Neural progenitor cell (in vitro differentiated cells): ENCODE measurements at regions not wholly inside any gene's neighbourhood (a gene's known extent, or its start where the extent isn't known, plus 50 kb on each side); places are given as distances from the start of the nearest gene placed in this dataset.

Experiments
- DNase-seq: peaks from one replicate; pipeline ENCODE4 v3.0.0-alpha.2; 2016; ENCODE audit warnings: low spot score
- H2AFZ ChIP-seq: fragments of 200-600 bp; sonication (generic); replicated peaks from 2 replicates; pipeline ENCODE4 v1.6.1; 2016; ENCODE audit warnings: antibody characterized with exemption
- H3F3A ChIP-seq: fragments of 200-600 bp; sonication (generic); 2 replicates; pipeline ENCODE4 v1.6.1; 2016; ENCODE audit warnings: antibody characterized with exemption, low read depth
- H3K27ac ChIP-seq: fragments of 200-600 bp; sonication (generic); 2 replicates; pipeline ENCODE4 v1.5.1; 2016; ENCODE audit warnings: mild to moderate bottlenecking
- H3K27me3 ChIP-seq: fragments of 200-600 bp; sonication (generic); 2 replicates; pipeline ENCODE4 v1.6.1; 2016; ENCODE audit warnings: mild to moderate bottlenecking, moderate library complexity
- H3K36me3 ChIP-seq: fragments of 200-600 bp; sonication (generic); 2 replicates; pipeline ENCODE4 v1.5.1; 2016
- H3K4me1 ChIP-seq: fragments of 200-600 bp; sonication (generic); 2 replicates; pipeline ENCODE4 v1.6.1; 2016; ENCODE audit warnings: mixed run types
- H3K4me2 ChIP-seq: fragments of 200-600 bp; sonication (generic); 2 replicates; pipeline ENCODE4 v1.6.1; 2016
- H3K4me3 ChIP-seq: fragments of 200-600 bp; sonication (generic); 2 replicates; pipeline ENCODE4 v1.5.1; 2016
- H3K79me2 ChIP-seq: fragments of 200-600 bp; sonication (generic); 2 replicates; pipeline ENCODE4 v1.6.1; 2016; ENCODE audit warnings: low read depth
- H3K9ac ChIP-seq: fragments of 200-600 bp; sonication (generic); 2 replicates; pipeline ENCODE4 v1.6.1; 2016
- H3K9me3 ChIP-seq: fragments of 200-600 bp; sonication (generic); 2 replicates; pipeline ENCODE4 v1.5.1; 2016; ENCODE audit warnings: low read depth
- H4K20me1 ChIP-seq: fragments of 200-600 bp; sonication (generic); 2 replicates; pipeline ENCODE4 v1.6.1; 2016; ENCODE audit warnings: low read depth
- H3K27ac Mint-ChIP-seq: 3 replicates; pipeline ENCODE4 v1.8.0; 2021; ENCODE audit warnings: mixed read lengths
- H3K27me3 Mint-ChIP-seq: 2 replicates; pipeline ENCODE4 v1.8.0; 2022; ENCODE audit warnings: low read depth, mild to moderate bottlenecking, inconsistent platforms, moderate library complexity, mixed read lengths; ENCODE audit not compliant: insufficient read depth
- H3K36me3 Mint-ChIP-seq: 3 replicates; pipeline ENCODE4 v1.8.0; 2021; ENCODE audit warnings: mixed read lengths
- H3K4me1 Mint-ChIP-seq: 3 replicates; pipeline ENCODE4 v1.8.0; 2021; ENCODE audit warnings: mixed read lengths
- H3K4me3 Mint-ChIP-seq: 3 replicates; pipeline ENCODE4 v1.8.0; 2021; ENCODE audit warnings: mild to moderate bottlenecking, moderate library complexity, mixed read lengths
- H3K9me3 Mint-ChIP-seq: 3 replicates; pipeline ENCODE4 v1.8.0; 2020; ENCODE audit warnings: mixed read lengths
- EZH2 ChIP-seq: fragments of 200-600 bp; sonication (generic); IDR thresholded peaks from 2 replicates; pipeline ENCODE4 v1.6.1; 2017; ENCODE audit warnings: antibody characterized with exemption, mild to moderate bottlenecking, moderate library complexity
- EZH2phosphoT487 ChIP-seq: fragments of 200-600 bp; sonication (generic); IDR thresholded peaks from 2 replicates; pipeline ENCODE4 v1.6.1; 2017; ENCODE audit warnings: antibody characterized with exemption
- TF ChIP-seq, protein P1 (sequence below): fragments of 200-600 bp; sonication (generic); IDR thresholded peaks from 2 replicates; pipeline ENCODE4 v1.5.1; 2017; ENCODE audit warnings: antibody characterized with exemption, mild to moderate bottlenecking

DNA sequence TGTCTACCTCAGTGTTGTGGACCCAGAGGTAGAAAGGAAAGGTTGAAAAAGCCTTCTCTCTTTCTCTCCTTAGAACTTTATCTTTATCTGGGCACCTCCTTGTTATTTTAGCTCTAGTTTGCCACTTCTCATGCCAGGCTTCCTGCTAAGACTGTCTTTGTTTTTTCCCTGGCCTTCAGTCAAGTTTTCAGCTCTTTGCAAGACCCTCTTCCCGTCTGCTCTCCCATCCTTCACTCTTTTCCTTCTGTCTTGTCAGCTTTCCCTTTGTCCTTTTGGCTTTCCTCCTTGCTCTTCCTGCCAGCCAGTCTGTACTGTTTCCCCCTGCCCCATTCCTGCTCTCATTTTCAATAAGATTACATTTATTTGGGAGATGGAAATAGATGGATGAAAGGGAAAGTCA is 86.8 kb upstream of the CCN6 start:
- H3K9me3 ChIP-seq: no peaks in the 10 kb centered on the region
- no peaks in the 10 kb centered on the region for H3K27me3 ChIP-seq
- Mint-ChIP-seq H3K27me3 (peaks cover 2% of the 10 kb centered on the region), H3K9me3 (peaks cover 8% of the 10 kb centered on the region), H3K4me1 (no peaks in the 10 kb centered on the region), H3K27ac (no peak overlapping the region), H3K4me3 (no peak overlapping the region), H3K36me3 (no peaks in the 10 kb centered on the region)
- no peaks in the 10 kb centered on the region for H3F3A ChIP-seq
- H3K4me3 ChIP-seq: no peak overlapping the region
- no peak overlapping the region for H3K4me2 ChIP-seq
- H3K79me2 ChIP-seq: no peaks in the 10 kb centered on the region
- TF ChIP-seq, protein P1, sequence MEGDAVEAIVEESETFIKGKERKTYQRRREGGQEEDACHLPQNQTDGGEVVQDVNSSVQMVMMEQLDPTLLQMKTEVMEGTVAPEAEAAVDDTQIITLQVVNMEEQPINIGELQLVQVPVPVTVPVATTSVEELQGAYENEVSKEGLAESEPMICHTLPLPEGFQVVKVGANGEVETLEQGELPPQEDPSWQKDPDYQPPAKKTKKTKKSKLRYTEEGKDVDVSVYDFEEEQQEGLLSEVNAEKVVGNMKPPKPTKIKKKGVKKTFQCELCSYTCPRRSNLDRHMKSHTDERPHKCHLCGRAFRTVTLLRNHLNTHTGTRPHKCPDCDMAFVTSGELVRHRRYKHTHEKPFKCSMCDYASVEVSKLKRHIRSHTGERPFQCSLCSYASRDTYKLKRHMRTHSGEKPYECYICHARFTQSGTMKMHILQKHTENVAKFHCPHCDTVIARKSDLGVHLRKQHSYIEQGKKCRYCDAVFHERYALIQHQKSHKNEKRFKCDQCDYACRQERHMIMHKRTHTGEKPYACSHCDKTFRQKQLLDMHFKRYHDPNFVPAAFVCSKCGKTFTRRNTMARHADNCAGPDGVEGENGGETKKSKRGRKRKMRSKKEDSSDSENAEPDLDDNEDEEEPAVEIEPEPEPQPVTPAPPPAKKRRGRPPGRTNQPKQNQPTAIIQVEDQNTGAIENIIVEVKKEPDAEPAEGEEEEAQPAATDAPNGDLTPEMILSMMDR: no peak
- TF ChIP-seq EZH2 (no peak), EZH2phosphoT487 (no peak)
- no peaks in the 10 kb centered on the region for H3K36me3 ChIP-seq
- H2AFZ ChIP-seq: peak overlapping the region; percentile 37
- no peak overlapping the region for H3K9ac ChIP-seq
- H3K4me1 ChIP-seq: no peaks in the 10 kb centered on the region
- no peaks in the 10 kb centered on the region for H4K20me1 ChIP-seq
- no peak for DNase-seq
- H3K27ac ChIP-seq: no peak overlapping the region

DNA sequence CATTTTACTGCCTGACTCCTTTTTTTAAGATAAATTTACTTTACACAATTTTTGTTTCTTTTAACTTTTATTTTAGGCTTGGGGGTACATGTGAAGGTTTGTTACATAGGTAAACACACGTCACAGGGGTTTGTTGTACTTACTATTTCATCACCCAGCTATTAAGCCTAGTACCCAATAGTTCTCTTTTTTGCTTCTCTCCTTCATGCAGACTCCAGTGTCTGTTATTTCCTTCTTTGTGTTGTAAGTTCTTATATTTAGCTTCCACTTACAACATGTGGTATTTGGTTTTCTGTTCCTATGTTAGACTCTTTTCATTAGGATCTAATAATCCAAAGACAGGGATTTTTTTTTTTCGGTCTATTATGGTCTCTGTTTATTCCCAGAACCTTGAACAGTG is 83.5 kb upstream of the CCN6 start:
- peaks cover 2% of the 10 kb centered on the region for H3K27me3 Mint-ChIP-seq
- H3K4me1 Mint-ChIP-seq: peaks cover 24% of the 10 kb centered on the region
- Histone ChIP-seq H3K79me2 (no peaks in the 10 kb centered on the region), H3K4me2 (no peak overlapping the region), H3F3A (no peaks in the 10 kb centered on the region), H3K9ac (no peak overlapping the region), H3K9me3 (no peaks in the 10 kb centered on the region), H3K27me3 (no peaks in the 10 kb centered on the region), H2AFZ (no peak overlapping the region), H3K36me3 (no peaks in the 10 kb centered on the region), H3K27ac (no peak overlapping the region), H4K20me1 (no peaks in the 10 kb centered on the region), H3K4me1 (no peaks in the 10 kb centered on the region), H3K4me3 (no peak overlapping the region)
- TF ChIP-seq, protein P1: no peak
- TF ChIP-seq EZH2 (no peak), EZH2phosphoT487 (no peak)
- DNase-seq: no peak
- H3K4me3 Mint-ChIP-seq: no peak overlapping the region
- no peaks in the 10 kb centered on the region for H3K9me3 Mint-ChIP-seq
- H3K27ac Mint-ChIP-seq: no peak overlapping the region
- no peaks in the 10 kb centered on the region for H3K36me3 Mint-ChIP-seq

DNA sequence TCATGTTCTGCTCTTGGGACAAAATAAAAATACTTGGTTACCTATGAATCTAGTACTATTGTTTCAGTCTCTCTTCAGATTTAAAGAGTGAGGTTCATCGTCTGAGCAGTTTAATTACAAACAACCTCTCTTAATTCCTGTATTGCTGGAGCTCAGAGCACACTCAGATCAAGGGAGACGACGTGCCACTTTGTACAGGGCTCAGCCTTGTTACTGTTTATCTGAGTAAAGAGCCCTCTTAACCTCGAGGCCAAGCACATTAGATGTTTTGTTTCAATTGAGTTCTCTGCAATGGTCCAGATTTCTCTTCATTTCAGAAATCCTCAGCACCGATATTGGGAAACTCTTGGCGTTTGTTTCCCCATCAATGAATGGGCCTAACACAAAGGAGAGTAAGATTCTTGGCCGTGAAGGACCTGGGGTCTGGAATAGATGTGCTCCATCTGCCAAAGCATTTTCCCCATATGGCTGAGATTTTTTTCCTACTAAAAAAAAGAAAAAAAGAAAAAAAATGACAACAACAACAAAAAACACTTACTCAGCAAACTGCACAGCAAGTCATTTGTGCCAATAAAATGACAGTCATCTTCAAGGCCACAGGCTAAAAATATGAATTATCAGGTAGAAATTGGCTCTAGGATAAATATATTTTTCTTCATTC is 82.6 kb upstream of the CCN6 start:
- H3K36me3 Mint-ChIP-seq: no peaks in the 10 kb centered on the region
- H3K27me3 Mint-ChIP-seq: peaks cover 2% of the 10 kb centered on the region
- Histone ChIP-seq H3K4me2 (no peak overlapping the region), H4K20me1 (no peaks in the 10 kb centered on the region), H2AFZ (no peak overlapping the region), H3K27ac (no peak overlapping the region), H3K9me3 (no peaks in the 10 kb centered on the region), H3K27me3 (no peaks in the 10 kb centered on the region), H3K4me3 (no peak overlapping the region), H3F3A (no peaks in the 10 kb centered on the region), H3K36me3 (no peaks in the 10 kb centered on the region), H3K79me2 (no peaks in the 10 kb centered on the region), H3K4me1 (no peaks in the 10 kb centered on the region), H3K9ac (no peak overlapping the region)
- H3K4me1 Mint-ChIP-seq: peaks cover 24% of the 10 kb centered on the region
- no peak overlapping the region for H3K4me3 Mint-ChIP-seq
- H3K27ac Mint-ChIP-seq: no peak overlapping the region
- no peaks in the 10 kb centered on the region for H3K9me3 Mint-ChIP-seq
- no peak for DNase-seq
- TF ChIP-seq, protein P1: no peak
- no peak for TF ChIP-seq EZH2phosphoT487
- no peak for TF ChIP-seq EZH2
